ENCODE measurements at regions not wholly inside any gene's neighbourhood (a gene's known extent, or its start where the extent isn't known, plus 50 kb on each side); places are given as distances from the start of the nearest gene placed in this dataset.

DNA sequence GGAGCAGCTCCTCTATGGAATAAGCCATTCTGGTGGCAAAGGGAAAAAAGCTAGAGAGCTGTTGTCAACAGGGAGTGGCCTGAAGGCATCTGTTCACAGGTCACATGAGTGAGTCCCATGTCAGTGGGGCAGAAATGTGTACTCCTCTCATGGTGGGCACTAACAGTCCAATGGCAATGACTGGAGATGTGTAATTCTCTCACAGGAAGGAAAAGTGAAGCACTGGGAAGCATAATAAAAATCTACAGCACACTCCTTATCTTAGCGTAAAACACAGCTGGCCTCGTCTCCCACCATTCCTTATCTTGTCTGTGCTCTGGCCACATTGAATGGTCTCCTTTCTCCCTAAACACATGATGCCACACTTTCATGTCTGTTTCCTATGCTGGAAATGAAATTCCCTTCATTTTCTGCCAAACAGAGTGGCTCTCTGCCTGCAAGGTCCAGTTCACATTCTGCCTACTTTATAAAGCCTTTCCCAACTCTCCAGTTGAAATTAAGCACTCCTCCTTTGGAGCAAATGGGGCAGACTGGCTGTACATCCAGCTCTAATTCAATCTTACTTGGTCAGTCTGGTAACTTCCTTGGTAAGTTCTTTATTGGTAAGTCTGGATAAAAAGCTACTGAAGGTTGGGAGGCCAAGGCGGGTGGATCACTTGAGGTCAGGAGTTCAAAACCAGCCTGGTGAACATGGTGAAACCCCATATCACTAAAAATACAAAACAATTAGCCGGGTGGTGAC is 139.8 kb downstream of the RPL22L1 start:
- no peak for DNase-seq (ENCODE audit: low spot score)

DNA sequence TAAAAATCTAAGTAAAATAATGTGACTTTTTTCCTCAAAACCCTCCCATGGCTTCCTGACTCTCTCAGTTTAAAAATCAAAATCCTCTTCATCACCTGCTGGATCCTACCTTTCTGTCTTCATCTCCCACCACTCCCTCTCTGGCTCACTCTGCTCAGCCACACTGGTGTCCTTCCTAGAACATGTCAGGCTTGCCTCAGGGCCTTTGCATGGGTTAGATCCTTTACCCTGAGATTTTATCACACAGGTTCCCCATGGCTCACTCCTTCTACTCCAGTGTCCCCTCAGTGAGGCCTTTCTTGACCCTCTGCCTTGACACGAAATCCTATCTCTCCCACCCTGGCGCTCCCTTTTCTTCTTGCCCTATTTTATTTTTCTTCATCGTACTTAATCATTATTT is 141.8 kb downstream of the RPL22L1 start:
- no peak for DNase-seq (ENCODE audit: low spot score)

DNA sequence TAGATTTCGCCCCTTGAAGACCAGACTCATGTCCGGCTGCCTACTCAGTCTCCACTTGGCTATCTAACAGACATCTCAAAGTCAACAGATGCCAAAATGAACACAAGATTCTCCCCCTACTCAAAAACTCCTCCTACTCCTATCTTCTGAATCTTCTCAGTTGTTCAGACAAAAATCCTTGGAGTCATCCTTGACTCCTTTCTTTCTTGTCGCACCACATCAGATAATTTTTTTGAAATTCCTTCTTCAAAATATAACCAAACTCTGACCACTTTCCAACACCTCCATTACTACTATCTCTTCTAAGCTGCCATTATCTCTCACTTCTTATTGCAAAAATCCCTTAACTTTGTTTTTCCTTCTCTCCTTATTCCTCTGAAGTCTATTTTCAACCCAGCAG is 141.9 kb upstream of the SLC7A14 start:
- no peak for DNase-seq (ENCODE audit: low spot score)

DNA sequence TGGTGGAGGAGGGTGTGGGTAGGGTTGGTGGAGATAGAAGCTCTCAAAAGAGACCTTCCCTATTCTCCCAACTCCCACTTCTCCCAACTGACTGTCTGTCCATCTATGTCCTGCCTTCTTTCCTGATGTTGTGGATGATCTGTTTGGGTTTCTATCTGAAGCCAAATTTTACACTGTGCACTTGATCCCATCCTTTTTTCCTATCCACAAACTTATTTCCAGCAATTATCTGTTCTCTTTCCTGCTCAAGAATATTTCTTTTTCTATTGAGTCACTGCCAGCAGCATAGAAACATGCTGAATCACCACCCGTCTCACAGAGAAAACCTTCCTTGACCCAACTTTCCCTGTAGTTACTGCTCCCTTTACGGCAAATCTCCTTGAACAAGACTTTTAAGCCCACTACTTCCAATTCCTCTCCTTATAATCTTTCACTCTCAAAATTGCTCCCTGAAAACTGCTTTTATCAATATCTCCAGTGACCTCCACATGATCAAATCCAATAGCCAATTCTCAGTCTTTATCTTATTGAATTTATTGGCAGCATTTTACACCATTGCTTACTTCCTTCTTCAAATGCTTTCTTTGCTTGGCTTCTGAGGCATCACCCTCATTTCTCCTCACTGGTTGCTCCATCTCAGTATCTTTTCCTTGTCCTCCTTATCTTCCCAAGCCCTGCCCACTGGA is 141.2 kb upstream of the SLC7A14 start:
- DNase-seq (ENCODE audit: low spot score): no peak

DNA sequence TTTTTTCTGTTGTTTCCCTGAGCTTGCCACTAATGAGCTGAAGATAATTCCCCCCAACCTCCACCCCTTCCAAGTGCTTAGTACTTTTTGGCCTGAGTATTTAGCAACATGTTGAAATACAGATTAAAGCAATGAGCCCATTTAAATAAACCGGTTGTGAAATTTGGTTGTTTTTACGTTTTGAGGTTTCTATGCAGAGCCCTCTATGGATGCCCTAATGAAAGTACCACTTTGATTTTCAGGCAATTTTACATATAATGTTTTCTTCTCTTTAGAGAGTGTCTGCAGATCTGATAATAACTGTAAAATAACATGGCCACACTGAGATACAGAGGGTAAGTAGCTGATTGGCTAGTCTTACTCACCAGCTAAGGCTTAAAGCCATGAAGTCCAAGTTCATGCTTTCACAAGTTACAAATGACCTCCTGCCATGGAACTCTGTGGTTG is 139.4 kb upstream of the SLC7A14 start:
- no peak for DNase-seq (ENCODE audit: low spot score)

DNA sequence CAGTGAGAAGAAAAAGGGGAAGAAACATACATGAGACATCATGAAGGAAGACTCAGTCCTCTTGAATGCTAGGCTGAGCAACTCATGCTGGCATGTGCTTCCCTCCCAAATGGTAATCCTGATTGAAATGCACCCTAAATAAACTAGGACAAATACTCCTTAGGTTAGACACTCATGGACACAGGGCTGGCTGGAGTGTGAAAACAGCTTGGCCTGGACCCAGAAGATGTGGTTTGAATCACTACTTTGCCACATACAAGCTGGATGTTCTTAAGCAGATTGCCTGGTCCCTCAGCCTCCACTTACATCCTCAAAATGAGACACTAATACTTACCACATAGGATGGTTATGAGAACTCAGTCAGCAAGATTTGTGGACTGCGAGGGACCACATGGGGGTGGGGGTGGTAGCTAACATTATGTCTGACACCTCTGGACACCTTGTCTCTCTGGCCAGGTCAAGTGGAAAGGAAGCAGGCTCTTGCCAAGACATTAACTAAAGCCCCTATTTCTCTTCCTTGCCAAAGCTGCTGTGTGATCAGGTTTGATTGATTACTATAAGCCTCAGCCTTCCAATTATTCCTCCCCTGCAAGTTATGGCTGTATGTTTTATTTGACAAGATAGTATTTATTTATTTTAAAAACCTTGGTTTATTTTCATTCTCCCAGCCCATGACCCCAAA is 138.9 kb upstream of the SLC7A14 start:
- no peak for DNase-seq (ENCODE audit: low spot score)

DNA sequence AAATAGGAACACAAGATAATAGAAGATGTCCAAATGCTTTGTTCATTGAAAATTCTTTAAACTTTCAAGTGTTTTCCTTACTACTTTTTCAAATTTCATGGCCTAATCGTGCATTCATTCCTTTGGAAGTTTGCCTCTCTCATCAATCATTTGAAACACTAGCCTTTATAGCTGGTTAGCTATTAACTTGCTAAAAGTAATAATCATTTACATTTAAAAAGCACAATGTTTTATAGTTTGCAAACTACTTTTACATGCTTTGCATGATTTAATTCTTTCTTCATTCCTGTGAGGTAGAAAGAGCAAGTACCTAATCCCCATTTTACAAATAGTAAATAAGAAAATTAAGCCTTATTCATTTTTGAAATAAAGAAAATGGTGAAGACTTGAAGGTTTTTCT is 137.4 kb upstream of the SLC7A14 start:
- no peak for DNase-seq (ENCODE audit: low spot score)

DNA sequence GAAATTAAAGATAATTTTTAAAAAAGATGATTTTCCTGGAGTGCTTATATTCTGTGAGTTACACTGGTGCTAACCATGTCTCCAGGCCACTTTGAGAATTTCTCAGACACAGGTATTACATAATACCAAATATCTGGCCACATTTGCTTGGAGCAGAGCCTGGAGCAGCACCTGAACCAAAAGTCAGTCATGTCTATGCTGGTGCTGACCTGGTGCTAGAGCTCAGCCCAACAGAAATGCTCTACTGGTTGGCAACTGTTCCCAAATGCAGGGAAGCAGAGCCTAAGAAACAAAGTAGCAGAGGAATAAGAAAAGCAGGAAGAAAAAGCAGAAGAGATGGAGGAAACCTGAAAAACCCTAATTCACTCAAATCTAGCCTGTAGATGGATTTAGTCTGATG is 135.7 kb upstream of the SLC7A14 start:
- no peak for DNase-seq (ENCODE audit: low spot score)

DNA sequence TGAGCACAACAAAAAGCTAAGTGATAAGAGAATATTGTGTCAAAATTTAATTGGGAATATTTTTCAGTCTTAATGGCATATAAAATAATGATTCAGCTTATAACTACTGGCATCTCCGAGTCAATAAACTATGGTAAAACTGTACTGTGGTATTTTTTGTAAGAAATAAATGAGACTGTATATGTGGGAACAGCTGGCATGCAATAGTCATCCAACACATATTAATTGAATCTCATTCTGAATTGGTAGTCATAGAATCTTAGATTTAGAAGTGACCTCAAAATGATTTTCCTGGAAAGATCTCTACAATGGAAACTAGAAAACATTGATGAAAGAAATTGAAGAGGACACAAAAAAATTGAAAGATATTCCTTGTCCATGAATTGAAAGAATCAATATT is 133.4 kb upstream of the SLC7A14 start:
- DNase-seq (ENCODE audit: low spot score): no peak

DNA sequence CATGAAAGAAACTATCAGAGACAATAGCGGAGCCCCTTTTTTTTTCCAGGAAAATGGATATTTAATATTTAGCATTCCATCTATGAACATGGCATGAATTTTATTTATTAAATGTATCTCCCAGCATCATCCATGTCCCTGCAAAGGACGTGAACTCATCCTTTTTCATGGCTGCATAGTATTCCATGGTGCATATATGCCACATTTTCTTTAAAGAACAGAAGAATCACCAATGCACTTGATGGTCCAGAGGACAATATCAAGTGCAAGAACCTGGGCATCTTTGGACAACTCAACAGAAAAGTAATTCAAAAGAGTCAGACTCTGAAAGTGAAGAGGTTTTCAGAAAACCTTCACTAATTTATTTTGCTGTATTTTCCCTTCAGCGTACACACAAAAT is 133.0 kb upstream of the SLC7A14 start:
- no peak for DNase-seq (ENCODE audit: low spot score)

DNA sequence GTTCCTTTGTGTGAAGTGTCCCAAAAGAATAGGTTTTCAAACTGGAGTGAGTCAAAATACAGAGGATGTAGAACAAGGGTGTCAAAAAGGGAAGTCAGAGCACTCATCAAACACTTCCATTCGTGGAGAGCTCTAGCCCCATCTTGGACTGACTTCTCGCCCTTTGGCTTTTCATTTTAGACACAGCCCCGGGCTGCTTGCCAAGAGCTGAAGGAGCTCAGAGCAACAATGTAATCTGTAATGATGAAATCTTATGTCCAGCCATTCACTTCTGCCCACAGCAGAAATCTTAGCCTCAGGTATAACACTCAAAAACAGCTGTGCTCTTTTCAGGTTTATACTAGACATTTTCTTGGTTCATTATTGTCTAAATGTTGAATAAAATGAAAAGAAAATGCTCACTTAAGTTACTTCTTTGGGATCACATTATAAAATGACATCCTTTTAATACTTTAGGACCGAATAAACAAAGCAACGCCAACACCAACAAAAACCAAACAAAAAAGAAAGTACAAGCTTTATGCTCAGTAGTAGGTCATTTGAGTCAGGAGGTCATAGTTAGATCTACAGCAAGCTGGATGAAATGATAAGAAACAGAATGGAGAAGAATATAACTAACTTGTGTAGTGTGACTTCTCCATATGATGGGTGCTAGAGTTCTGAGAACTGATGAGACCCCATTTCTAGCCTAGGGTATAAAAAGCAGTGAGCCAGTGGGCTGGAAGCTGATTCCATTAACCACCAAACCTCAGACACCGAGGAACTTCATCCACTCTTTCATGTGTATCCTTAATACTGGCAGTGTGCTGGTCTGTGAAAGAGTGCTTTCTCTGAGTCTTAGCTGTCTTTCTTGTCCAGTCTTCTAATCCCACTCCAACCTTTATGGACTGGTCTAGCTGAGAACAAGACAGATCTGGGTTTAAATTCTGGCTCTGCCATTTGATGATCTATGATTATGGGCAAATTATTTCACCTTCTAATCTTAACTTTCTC is 131.8 kb upstream of the SLC7A14 start:
- no peak for DNase-seq (ENCODE audit: low spot score)

DNA sequence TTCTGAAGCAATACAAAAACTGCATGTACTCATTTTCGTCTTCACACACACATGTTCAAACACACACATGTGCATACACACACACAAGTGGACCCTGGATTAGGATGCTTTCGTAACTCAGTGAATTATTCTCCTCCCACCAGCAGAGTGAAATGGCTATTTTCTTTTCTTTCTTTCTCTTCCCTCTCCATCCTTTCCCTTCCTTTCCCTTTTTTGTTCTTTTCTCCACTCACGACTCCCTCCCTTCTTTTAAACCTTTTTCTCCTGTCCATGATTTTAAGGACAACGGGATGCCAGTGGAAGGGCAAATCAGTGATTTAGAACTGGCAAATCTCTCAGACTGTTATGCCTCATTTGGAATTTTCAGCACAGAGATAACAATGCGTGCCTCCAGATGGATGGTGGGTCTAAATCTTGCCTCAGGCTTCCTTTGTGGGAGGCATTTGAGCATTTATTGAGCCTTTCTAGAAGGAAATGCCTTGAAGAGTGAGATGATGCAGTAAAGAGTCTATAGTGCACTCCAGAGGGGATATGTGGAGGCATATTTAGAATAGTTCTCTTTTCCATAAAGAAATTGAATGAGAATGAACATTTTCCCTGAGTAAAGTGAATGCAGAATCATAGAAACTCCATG is 130.4 kb upstream of the SLC7A14 start:
- no peak for DNase-seq (ENCODE audit: low spot score)

DNA sequence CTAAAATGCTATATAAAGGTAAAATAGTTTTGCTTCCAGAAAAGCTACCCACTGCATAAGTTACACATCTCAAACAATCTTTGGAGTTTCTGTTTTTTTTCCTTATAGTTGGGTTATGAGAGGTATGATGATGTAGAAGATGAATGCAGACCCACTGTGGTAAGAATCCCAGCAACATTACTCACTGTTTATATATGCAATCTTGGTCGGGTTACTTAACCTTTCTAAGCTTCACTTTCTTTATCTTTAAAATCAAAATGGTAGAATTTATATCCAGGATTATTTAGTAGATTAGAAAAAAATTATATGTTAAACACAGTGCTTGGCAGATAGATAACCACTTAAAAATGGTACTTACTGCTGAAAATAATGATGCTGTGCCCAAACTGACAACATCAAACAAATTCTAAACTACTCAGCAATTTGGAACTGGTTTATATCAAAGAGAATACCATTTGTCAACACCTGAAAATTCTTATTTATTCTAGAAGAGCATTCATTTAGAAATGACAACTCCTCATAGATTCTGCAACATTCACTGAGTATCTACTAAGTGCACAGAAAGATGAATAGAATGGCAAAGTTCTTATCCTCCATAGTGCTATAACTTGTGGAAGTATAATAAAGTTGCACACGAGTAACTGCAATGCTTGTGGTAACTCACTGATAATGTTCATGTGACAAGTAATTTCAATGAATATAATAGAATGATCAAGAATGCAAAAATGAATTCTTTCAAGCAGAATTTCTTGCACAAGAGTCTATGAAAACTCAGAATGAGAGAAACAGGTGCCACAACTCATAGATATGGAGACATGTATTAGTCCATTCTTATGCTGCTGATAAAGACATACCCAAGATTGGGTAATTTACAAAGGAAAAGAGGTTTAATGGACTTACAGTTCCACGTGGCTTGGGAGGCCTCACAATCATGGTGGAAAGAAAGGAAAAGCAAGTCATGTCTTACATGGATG is 129.0 kb upstream of the SLC7A14 start:
- no peak for DNase-seq (ENCODE audit: low spot score)

DNA sequence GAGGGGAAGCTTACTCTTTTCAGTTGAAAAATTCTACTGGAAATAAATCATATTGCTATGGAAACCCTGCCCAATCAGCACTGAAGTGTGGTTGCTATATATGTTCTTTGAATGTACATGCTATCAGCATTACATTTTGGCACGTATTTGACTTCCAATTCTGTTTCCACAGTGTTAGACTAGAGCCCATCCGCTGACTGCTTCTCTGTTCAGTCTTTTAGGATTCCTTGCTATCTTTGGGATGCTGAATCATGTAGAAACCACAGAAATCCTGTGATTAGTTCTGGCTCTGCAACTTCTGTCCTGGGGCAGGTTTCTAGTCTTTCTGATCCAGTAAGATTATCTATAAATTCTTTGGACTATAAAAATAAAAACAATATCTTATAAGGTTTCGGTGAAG is 128.2 kb upstream of the SLC7A14 start:
- DNase-seq (ENCODE audit: low spot score): no peak

DNA sequence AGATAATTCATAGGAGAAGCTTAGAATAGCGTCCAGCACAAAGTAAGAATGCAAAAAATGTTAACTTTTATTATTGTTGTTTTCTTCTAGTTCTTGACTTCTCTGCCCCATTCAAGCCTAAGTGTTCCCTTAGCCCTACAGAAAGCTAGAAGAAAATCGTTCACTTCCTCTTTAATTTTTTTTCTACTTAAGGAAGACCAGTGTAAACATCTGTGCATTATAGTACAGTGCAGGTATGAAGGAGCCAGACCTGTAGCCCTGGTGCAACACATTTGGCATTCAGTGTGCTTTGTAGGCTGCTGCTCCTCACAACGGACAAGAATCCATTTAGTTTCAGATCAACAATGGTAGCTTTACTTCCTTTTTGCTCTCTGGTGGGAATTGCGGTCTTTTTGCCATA is 127.8 kb upstream of the SLC7A14 start:
- no peak for DNase-seq (ENCODE audit: low spot score)

DNA sequence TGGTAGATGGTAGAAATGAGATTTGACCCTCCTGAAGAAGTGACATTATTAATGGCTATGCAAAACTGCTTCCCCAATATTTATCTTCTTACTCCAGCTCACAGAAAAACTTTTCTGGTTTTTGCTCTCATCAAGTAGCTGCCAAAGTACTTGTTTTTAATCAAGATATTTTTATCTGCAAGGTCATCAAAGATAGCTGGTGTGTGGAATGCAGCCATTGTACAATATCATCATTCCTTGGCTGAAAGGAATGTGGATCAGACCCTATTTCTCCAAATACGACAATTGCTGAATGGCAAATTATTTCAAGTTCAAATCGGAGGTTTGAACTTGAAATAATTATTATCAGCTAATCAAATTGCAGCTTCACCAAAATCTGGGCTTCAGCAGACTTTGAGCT is 126.9 kb upstream of the SLC7A14 start:
- no peak for DNase-seq (ENCODE audit: low spot score)

DNA sequence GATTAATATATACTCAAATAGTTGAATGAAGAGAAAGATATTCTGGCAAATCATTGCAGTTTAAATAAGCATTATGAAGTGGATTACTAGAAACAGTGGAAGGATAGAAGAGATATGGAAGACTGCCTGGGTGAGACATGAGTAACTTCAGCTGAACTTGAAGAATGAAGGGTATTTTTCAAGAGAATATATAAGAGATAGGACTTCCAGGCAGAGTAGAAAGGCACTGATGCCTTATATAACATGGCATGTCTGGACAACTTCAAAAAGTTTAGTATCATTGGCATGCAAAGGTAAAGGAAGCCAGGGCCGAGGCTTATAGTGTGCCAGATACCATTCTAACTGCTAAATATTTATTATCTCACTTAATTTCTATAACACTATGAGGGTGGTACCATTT is 126.5 kb upstream of the SLC7A14 start:
- no peak for DNase-seq (ENCODE audit: low spot score)

DNA sequence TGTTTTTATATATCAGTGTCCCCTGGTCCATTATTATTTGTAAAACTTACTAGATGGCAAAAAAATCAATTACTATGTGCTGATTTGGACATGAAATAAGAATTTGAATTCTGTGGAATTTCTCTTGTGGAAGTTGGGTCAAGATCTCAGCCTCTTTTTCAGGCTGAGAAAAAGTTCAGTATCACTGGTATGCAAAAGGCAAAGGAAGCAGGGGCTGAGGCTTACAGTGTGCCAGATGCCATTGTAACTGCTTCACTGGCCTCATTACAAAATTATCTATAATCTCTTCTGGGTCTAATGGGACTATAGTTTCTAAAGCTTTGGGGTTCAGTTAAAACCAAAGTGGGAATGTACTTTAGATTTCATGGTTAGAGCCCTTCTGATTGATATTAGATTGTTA is 125.9 kb upstream of the SLC7A14 start:
- DNase-seq (ENCODE audit: low spot score): no peak

DNA sequence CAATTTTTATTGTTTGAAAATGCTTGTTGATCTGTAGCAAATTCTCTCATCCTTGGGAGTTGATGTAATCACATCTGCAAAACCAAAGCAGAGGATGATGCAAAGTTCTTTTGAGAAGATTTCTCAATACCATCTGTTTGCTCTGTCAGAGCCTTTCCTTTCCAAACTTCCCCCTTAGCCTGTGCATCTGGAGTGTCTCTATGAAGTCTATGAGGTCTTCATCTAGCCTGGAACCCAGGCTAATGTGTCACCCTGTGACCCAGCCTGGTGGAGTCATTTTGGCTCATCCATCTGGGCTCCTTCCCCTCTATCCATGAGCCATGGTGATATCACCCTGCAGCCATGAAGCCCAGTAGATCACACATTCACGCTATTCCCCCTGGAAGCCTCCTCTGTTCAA is 123.2 kb upstream of the SLC7A14 start:
- DNase-seq (ENCODE audit: low spot score): no peak

DNA sequence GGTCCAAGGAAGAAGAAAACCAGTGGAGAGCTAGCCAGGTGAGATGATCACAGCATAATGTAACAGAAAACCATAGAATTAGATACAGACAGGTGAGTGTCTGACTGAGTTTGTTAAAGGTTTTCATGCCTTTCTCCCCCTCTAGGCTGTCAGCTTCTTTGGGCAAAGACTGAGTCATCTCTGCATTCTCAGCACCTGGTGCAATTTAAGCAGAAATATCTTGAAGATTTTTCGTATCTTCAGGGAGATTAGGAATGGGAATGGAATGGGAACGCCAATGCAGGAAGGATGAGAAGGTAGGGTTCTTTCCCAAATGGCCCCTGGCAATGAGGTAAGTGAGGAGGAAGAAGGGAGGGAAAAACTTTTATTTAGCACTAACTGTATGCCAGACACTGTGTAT is 122.0 kb upstream of the SLC7A14 start:
- DNase-seq (ENCODE audit: low spot score): no peak
